Epithelial cell of proximal tubule (primary cell): ENCODE measurements at regions not wholly inside any gene's neighbourhood (a gene's known extent, or its start where the extent isn't known, plus 50 kb on each side); places are given as distances from the start of the nearest gene placed in this dataset.

Experiments used
- DNase-seq: peaks from one replicate; pipeline ENCODE4 v3.0.0-alpha.2; 2011; ENCODE audit warnings: low read depth
- H3K4me3 ChIP-seq: 2 replicates; pipeline ENCODE4 v1.5.1; 2011; ENCODE audit warnings: low read depth, mild to moderate bottlenecking, low read length
- CTCF ChIP-seq: conservative IDR thresholded peaks from 2 replicates; pipeline ENCODE4 v1.5.1; 2012; ENCODE audit warnings: low read depth, mild to moderate bottlenecking, low read length

GRCh38 chr7:70846208-70846607, 285.7 kb upstream of the GALNT17 start:
- TF ChIP-seq CTCF = no peak
- H3K4me3 ChIP-seq = no peak overlapping the region
- no peak for DNase-seq

- no peak overlapping the region for H3K4me3 ChIP-seq
- no peak for DNase-seq
Measured at GRCh38 chr7:70849580-70850235, 282.2 kb upstream of the GALNT17 start.

GRCh38 chr7:70855373-70855772, 276.6 kb upstream of the GALNT17 start:
- TF ChIP-seq CTCF = no peak
- no peak for DNase-seq
- H3K4me3 ChIP-seq = no peak overlapping the region

More at GRCh38 chr7:70849580-70850235, 282.2 kb upstream of the GALNT17 start:
- TF ChIP-seq CTCF = no peak

- peak; percentile 87 for TF ChIP-seq CTCF
- peak; percentile 4 for DNase-seq
- no peak overlapping the region for H3K4me3 ChIP-seq
Measured at GRCh38 chr7:70856901-70857630, 274.9 kb upstream of the GALNT17 start.

GRCh38 chr7:70857793-70858545, 274.0 kb upstream of the GALNT17 start:
- H3K4me3 ChIP-seq = no peak overlapping the region
- DNase-seq = no peak
- TF ChIP-seq CTCF = no peak

GRCh38 chr7:70867513-70867912, 264.4 kb upstream of the GALNT17 start:
- no peak overlapping the region for H3K4me3 ChIP-seq
- TF ChIP-seq CTCF = no peak
- no peak for DNase-seq
